Endothelial cell of umbilical vein (primary cell): ENCODE measurements at regions not wholly inside any gene's neighbourhood (a gene's known extent, or its start where the extent isn't known, plus 50 kb on each side); places are given as distances from the start of the nearest gene placed in this dataset.

Experiments
- BruUV-seq: library from RNA; stranded (reverse); fragments of 400-500 nt; replicated peaks from 2 replicates; lab custom pipeline; 2021; lab: Mats Ljungman, UMichigan
- CTCF ChIA-PET: fragments of 300-600, 350-600 bp; sonication (Branson Sonifier 250); formaldehyde crosslinking; loops from one replicate; lab custom pipeline; 2021; ENCODE audit warnings: antibody characterized with exemption, inconsistent platforms; lab: Charles Lee
- POLR2A ChIA-PET: fragments of 300-600, 350-600 bp; sonication (Branson Sonifier 250); formaldehyde crosslinking; loops from one replicate; lab custom pipeline; 2021; ENCODE audit warnings: antibody characterized with exemption, inconsistent platforms; lab: Charles Lee
- DNase-seq: peaks from one replicate; pipeline ENCODE4 v3.0.0-alpha.2; 2011; ENCODE audit warnings: low read depth, low spot score
- FAIRE-seq: peaks from 2 replicates; lab custom pipeline; 2011; peaks lifted over from hg19 to GRCh38; lab: Jason Lieb, UNC
- H2AFZ ChIP-seq: 2 replicates; pipeline ENCODE4 v1.6.0; 2012; ENCODE audit warnings: low read depth, low read length, control low read depth, inconsistent platforms
- H3K27ac ChIP-seq: 2 replicates; pipeline ENCODE4 v1.5.1; 2011; ENCODE audit warnings: low read depth, mild to moderate bottlenecking, control low read depth, low read length, moderate library complexity; ENCODE audit not compliant: insufficient read depth
- H3K27me3 ChIP-seq, 2 experiments: 2 replicates each; pipeline versions ENCODE4 v1.6.0 to v1.6.1; 2011; ENCODE audit warnings: low read length in 2 of 2, mixed read lengths in 1 of 2; ENCODE audit not compliant: control insufficient read depth in 2 of 2, insufficient read depth in 2 of 2
- H3K36me3 ChIP-seq, 2 experiments: 2 replicates in 1 of 2; 3 replicates in 1 of 2; pipeline ENCODE4 v1.5.1; 2011; ENCODE audit warnings: low read length in 2 of 2, mild to moderate bottlenecking in 1 of 2, moderate library complexity in 1 of 2; ENCODE audit not compliant: control insufficient read depth in 2 of 2, insufficient read depth in 2 of 2; ENCODE audit errors: extremely low read depth in 1 of 2
- H3K4me1 ChIP-seq: 3 replicates; pipeline ENCODE4 v1.5.1; 2011; ENCODE audit warnings: mild to moderate bottlenecking, low read length; ENCODE audit not compliant: control insufficient read depth, insufficient read depth; ENCODE audit errors: extremely low read depth
- H3K4me2 ChIP-seq: 2 replicates; pipeline ENCODE4 v1.6.1; 2011; ENCODE audit warnings: low read length, control low read depth, mixed read lengths; ENCODE audit not compliant: insufficient read depth
- H3K4me3 ChIP-seq, 3 experiments: fragments of 200-600 bp in 1 of 3; sonication (generic), shearing (Covaris generic) in 1 of 3; replicated peaks in 1 of 3; 2 replicates each; pipeline ENCODE4 v1.5.1; 2011 to 2016; ENCODE audit warnings: control low read depth in 3 of 3, low read length in 3 of 3, mild to moderate bottlenecking in 2 of 3, inconsistent platforms in 1 of 3, low read depth in 1 of 3, moderate library complexity in 1 of 3; ENCODE audit not compliant: insufficient read depth in 1 of 3
- H3K79me2 ChIP-seq: 2 replicates; pipeline ENCODE4 v1.6.0; 2012; ENCODE audit warnings: low read length, inconsistent platforms; ENCODE audit not compliant: control insufficient read depth, insufficient read depth
- H3K9ac ChIP-seq: replicated peaks from 2 replicates; pipeline ENCODE3; 2011; ENCODE audit warnings: low read length, control low read depth; ENCODE audit not compliant: insufficient read depth; ENCODE audit errors: extremely low read depth
- H3K9me1 ChIP-seq: replicated peaks from 3 replicates; pipeline ENCODE4 v1.6.0; 2011; ENCODE audit warnings: mild to moderate bottlenecking, low read length; ENCODE audit not compliant: control insufficient read depth, insufficient read depth; ENCODE audit errors: extremely low read depth
- H3K9me3 ChIP-seq: replicated peaks from 2 replicates; pipeline ENCODE4 v1.5.1; 2012; ENCODE audit warnings: low read length, inconsistent platforms; ENCODE audit not compliant: control insufficient read depth, insufficient read depth
- H4K20me1 ChIP-seq: replicated peaks from 2 replicates; pipeline ENCODE3; 2011; ENCODE audit warnings: mild to moderate bottlenecking, low read length; ENCODE audit not compliant: control insufficient read depth, insufficient read depth; ENCODE audit errors: extremely low read depth
- EZH2 ChIP-seq: IDR thresholded peaks from 2 replicates; pipeline ENCODE4 v1.6.1; 2012; ENCODE audit warnings: borderline replicate concordance, low read depth, mild to moderate bottlenecking, moderate library complexity, low read length, inconsistent platforms; ENCODE audit not compliant: severe bottlenecking
- FOS ChIP-seq: IDR thresholded peaks from 2 replicates; pipeline ENCODE4 v1.6.1; 2011; ENCODE audit warnings: mild to moderate bottlenecking, low read length, moderate library complexity, borderline replicate concordance; ENCODE audit not compliant: insufficient read depth
- GATA2 ChIP-seq: IDR thresholded peaks from 2 replicates; pipeline ENCODE4 v1.7.0; 2011; ENCODE audit warnings: low read depth, mild to moderate bottlenecking, moderate library complexity, mixed read lengths, low read length; ENCODE audit not compliant: insufficient read length, insufficient read depth
- JUN ChIP-seq: IDR thresholded peaks from 2 replicates; pipeline ENCODE4 v1.6.1; 2011; ENCODE audit warnings: borderline replicate concordance, low read depth; ENCODE audit not compliant: insufficient read length, insufficient read depth
- MYC ChIP-seq: IDR thresholded peaks from one replicate; pipeline ENCODE4 v1.6.1; 2011; ENCODE audit warnings: mild to moderate bottlenecking, low read depth, low read length
- POLR2A ChIP-seq: IDR thresholded peaks from 2 replicates; pipeline ENCODE4 v1.6.1; 2012; ENCODE audit warnings: low read depth, mild to moderate bottlenecking, control low read depth, low read length
- POLR2AphosphoS5 ChIP-seq: IDR thresholded peaks from 2 replicates; pipeline ENCODE4 v1.6.1; 2012; ENCODE audit warnings: low read depth, mild to moderate bottlenecking, control low read depth, low read length, moderate library complexity; ENCODE audit not compliant: insufficient read depth
- dilution Hi-C: fragments of 300-500 bp; cut with MboI; formaldehyde crosslinking; loops from one replicate; pipeline ENCODE4 v1.15.0; 2019; ENCODE audit warnings: low sequenced_read_pairs; ENCODE audit not compliant: extremely low pct_ligation_motif_present
- intact Hi-C: fragments of 100-400 bp; cut with micrococcal nuclease; formaldehyde crosslinking; loops from one replicate; pipeline ENCODE4 v1.10.0; 2022
- TF ChIP-seq, protein P1 (sequence below): IDR thresholded peaks from 2 replicates; pipeline ENCODE4 v1.6.1; 2011; ENCODE audit not compliant: insufficient read depth, insufficient read length
- TF ChIP-seq, protein P2 (sequence below), 2 donors: IDR thresholded peaks; 1 replicate in 1 of 2; 2 replicates in 1 of 2; pipeline ENCODE4 v1.5.1; 2011; ENCODE audit warnings: low read length in 2 of 2, mild to moderate bottlenecking in 2 of 2, moderate library complexity in 2 of 2, control low read depth in 1 of 2, inconsistent platforms in 1 of 2, low read depth in 1 of 2; ENCODE audit not compliant: insufficient read depth in 1 of 2; ENCODE audit errors: extremely low read depth in 1 of 2

DNA sequence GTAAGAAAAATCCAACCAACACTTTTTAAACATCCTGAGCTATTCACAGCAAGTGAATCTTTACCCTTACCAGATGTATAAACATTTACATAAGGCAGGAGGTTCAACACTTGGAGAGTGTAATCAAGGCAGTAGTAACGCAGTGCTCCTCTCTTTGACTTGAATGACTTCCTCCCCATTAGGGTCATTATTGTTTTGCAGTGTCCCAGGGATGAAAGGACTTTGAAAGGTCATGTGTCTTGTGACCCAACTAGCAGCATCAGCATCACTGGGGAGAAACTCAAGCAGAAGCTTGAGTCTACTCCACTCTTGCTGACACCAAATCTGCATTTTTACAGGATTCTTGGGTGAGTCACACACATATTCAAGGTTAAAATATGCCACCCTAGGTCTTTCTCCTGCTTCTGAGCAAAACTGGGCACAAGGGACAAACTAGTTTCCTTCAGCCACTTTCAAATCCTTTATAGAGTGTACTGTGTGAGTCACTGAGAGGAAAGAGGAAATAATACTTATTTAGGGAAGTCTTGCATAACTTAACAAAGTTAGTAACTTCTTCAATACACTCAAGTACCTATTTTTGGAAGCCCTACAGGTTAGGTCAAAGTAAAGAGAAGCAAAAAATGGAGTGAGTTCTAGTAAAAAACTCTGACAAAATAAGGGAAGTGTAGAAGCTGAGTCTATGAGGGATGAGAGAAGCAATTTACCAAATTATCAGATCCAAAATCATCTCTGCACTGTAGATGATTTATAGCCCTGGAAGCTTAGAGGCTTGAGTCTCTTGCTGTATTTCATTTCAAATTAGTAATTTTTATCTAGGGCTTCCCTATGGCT, 51.0 kb upstream of the EML4 start:
- no TSS peak for BruUV-seq
- peak; percentile 48 for FAIRE-seq
- Histone ChIP-seq H2AFZ (no peak overlapping the region), H3K4me2 (peak overlapping the region; percentile 45), H4K20me1 (no peaks in the 10 kb centered on the region), H3K9me3 (no peaks in the 10 kb centered on the region), H3K27ac (no peak overlapping the region), H3K79me2 (no peaks in the 10 kb centered on the region), H3K4me1 (peaks cover 18% of the 10 kb centered on the region), H3K36me3 (no peaks in the 10 kb centered on the region), H3K27me3 (peaks cover 4 to 5% of the 10 kb centered on the region in 2 experiments), H3K9me1 (no peaks in the 10 kb centered on the region), H3K4me3 (no peak overlapping the region), H3K9ac (no peak overlapping the region)
- TF ChIP-seq POLR2A: no peak
- peak; percentile 33 for TF ChIP-seq JUN
- TF ChIP-seq, protein P1, sequence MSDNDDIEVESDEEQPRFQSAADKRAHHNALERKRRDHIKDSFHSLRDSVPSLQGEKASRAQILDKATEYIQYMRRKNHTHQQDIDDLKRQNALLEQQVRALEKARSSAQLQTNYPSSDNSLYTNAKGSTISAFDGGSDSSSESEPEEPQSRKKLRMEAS: no peak
- TF ChIP-seq EZH2: no peak
- TF ChIP-seq POLR2AphosphoS5: no peak
- TF ChIP-seq, protein P2, sequence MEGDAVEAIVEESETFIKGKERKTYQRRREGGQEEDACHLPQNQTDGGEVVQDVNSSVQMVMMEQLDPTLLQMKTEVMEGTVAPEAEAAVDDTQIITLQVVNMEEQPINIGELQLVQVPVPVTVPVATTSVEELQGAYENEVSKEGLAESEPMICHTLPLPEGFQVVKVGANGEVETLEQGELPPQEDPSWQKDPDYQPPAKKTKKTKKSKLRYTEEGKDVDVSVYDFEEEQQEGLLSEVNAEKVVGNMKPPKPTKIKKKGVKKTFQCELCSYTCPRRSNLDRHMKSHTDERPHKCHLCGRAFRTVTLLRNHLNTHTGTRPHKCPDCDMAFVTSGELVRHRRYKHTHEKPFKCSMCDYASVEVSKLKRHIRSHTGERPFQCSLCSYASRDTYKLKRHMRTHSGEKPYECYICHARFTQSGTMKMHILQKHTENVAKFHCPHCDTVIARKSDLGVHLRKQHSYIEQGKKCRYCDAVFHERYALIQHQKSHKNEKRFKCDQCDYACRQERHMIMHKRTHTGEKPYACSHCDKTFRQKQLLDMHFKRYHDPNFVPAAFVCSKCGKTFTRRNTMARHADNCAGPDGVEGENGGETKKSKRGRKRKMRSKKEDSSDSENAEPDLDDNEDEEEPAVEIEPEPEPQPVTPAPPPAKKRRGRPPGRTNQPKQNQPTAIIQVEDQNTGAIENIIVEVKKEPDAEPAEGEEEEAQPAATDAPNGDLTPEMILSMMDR (IDR thresholded peaks at IDR 0.05; ENCODE audit: extremely low read depth in 1 of 2, insufficient read depth in 1 of 2, low read depth in 1 of 2, low read length in 2 of 2): no peak
- peak; percentile 85 for TF ChIP-seq FOS
- TF ChIP-seq GATA2: peak; percentile 17
- no peak for TF ChIP-seq MYC
- dilution Hi-C loops (no loop called here), intact Hi-C loops (loop anchor here (1.0 kb wide), 1 partner anchor 15 kb away; no protein-coding TSS in a partner anchor)
- ChIA-PET CTCF (interaction anchor here (0.5 to 1.9 kb wide), 5 partner anchors 12 to 210 kb away, joined by 3 to 6 read pairs (median 3); no protein-coding TSS in a partner anchor), POLR2A (no interaction called here)
- DNase-seq: peak; percentile 57
